EH (cell line): ENCODE measurements at regions not wholly inside any gene's neighbourhood (a gene's known extent, or its start where the extent isn't known, plus 50 kb on each side); places are given as distances from the start of the nearest gene placed in this dataset.
"Not testable (repeated sequence)": the region's sequence is repeated elsewhere in the genome, so short reads cannot be mapped to it uniquely, and the experiment has no call there.

ENCODE experiments used
- DNase-seq: peaks from one replicate; pipeline ENCODE4 v3.0.0-alpha.2; 2015; ENCODE audit warnings: low read depth

- not testable (repeated sequence) for DNase-seq
These were observed 166.5 kb downstream of the ADRA2C start for GRCh38 chr4:3932734-3933133.

- DNase-seq = not testable (repeated sequence)
These were observed 169.2 kb downstream of the ADRA2C start for GRCh38 chr4:3935406-3935805.

GRCh38 chr4:3936184-3936583 is 170.0 kb downstream of the ADRA2C start:
- DNase-seq = no peak

- not testable (repeated sequence) for DNase-seq
These were observed 171.8 kb downstream of the ADRA2C start for GRCh38 chr4:3937849-3938562.

- not testable (repeated sequence) for DNase-seq
These were observed 172.5 kb downstream of the ADRA2C start for GRCh38 chr4:3938676-3939075.

GRCh38 chr4:3939954-3940591 is 173.9 kb downstream of the ADRA2C start:
- peak; percentile 50 for DNase-seq

GRCh38 chr4:3941735-3942522 is 175.7 kb downstream of the ADRA2C start:
- DNase-seq = not testable (repeated sequence)

- DNase-seq = peak; percentile 58
These were observed 176.4 kb downstream of the ADRA2C start for GRCh38 chr4:3942569-3942971.

GRCh38 chr4:3943051-3943450 is 176.9 kb downstream of the ADRA2C start:
- DNase-seq = peak; percentile 78

GRCh38 chr4:3945511-3946290 is 179.5 kb downstream of the ADRA2C start:
- DNase-seq = no peak

GRCh38 chr4:3946553-3946952 is 180.4 kb downstream of the ADRA2C start:
- not testable (repeated sequence) for DNase-seq

- DNase-seq = not testable (repeated sequence)
These were observed 181.6 kb downstream of the ADRA2C start for GRCh38 chr4:3947761-3948160.

GRCh38 chr4:3948210-3948609 is 182.0 kb downstream of the ADRA2C start:
- DNase-seq = peak; percentile 71

GRCh38 chr4:3949916-3950315 is 183.7 kb downstream of the ADRA2C start:
- peak; percentile 61 for DNase-seq

GRCh38 chr4:3952443-3953139 is 186.4 kb downstream of the ADRA2C start:
- DNase-seq = not testable (repeated sequence)

- not testable (repeated sequence) for DNase-seq
These were observed 186.9 kb downstream of the ADRA2C start for GRCh38 chr4:3953140-3953489.

GRCh38 chr4:3954540-3955320 is 188.5 kb downstream of the ADRA2C start:
- peak; percentile 99 for DNase-seq

GRCh38 chr4:3955321-3956164 is 189.4 kb downstream of the ADRA2C start:
- peak; percentile 99 for DNase-seq

GRCh38 chr4:3956165-3956867 is 190.1 kb downstream of the ADRA2C start:
- DNase-seq = not testable (repeated sequence)
